Activated naive CD4-positive, alpha-beta T cell treated with anti-CD3 and anti-CD28 coated beads, Interleukin-2, amount 50 U/mL, for 16 hours (primary cell): ENCODE measurements at regions not wholly inside any gene's neighbourhood (a gene's known extent, or its start where the extent isn't known, plus 50 kb on each side); places are given as distances from the start of the nearest gene placed in this dataset.

Experiments
- DNase-seq: peaks from one replicate; pipeline ENCODE4 v3.0.0-alpha.2; 2020

- no peak for DNase-seq
Observed at GRCh38 chr10:43945908-43946307, 297.2 kb upstream of the ZNF32 start.

DNA sequence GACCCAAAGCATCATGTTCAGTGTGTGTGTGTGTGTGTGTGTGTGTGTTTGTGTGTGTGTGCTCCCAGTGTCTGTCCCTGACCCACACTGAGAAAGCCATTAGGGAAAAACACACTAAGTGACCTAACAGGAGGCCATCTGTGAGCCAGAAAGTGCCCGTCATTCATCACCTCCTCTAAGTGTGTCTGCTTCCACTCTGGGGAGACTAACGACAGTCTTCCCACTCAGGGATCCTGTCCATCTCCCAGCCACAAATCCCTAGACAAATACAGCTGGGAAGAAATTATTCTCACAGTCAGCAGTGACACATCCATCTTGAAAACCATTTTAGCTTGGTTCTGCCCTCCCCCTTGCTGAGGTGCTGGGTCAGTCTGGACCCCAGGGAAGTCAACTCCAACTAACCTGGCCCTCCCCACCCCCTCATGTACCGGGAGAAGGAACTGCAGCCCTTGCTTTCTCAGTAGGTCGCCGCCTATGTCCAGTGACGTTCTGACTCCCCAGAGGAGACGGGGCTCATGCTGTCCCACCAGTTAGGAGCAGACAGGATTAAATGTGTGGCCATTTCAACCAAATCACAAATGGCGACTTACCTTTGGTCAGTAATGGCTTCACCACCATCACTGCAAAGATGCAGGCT is 296.5 kb upstream of the ZNF32 start:
- DNase-seq = no peak

- no peak for DNase-seq
Observed at GRCh38 chr10:43944381-43945093, 295.9 kb upstream of the ZNF32 start.

- DNase-seq = no peak
Observed at GRCh38 chr10:43943818-43944360, 295.2 kb upstream of the ZNF32 start.

- DNase-seq = no peak
Observed at GRCh38 chr10:43943119-43943817, 294.6 kb upstream of the ZNF32 start.

DNA sequence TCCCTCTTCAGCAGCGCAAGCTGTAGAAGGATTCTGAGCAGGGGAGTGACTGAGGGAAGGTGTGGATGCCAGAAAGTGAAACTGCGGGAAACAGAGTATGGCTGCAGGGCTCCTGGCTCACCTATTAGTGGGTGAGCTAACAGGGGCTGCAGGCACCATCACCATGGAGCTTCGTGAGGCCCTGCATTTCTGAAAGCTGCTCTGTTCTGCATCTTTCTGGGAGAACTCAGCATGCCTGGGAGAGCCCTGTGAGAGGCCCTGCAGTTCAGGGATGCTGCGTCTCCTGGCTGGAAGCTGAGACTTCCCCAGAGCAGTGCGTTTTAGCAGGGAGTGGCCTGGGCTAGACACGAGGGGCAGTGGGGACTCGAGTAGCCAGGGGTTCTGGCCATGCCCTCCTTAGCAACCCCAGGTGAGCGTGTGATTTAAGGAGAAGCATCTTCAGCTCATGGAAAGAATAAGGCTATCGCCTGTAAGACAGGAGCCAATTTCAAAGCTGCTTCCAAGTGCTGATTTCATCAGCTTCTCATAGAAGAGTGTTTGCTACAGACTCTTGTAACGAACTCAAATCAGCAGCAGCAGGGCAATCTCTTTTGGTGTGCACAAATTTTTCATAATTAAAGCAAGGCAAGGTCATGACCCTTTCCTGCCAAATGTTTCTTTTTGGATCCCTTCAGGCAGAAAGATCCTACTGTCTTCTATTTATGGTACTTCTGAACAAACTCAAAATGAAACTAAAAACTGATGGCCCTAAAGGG is 293.6 kb upstream of the ZNF32 start:
- no peak for DNase-seq

DNA sequence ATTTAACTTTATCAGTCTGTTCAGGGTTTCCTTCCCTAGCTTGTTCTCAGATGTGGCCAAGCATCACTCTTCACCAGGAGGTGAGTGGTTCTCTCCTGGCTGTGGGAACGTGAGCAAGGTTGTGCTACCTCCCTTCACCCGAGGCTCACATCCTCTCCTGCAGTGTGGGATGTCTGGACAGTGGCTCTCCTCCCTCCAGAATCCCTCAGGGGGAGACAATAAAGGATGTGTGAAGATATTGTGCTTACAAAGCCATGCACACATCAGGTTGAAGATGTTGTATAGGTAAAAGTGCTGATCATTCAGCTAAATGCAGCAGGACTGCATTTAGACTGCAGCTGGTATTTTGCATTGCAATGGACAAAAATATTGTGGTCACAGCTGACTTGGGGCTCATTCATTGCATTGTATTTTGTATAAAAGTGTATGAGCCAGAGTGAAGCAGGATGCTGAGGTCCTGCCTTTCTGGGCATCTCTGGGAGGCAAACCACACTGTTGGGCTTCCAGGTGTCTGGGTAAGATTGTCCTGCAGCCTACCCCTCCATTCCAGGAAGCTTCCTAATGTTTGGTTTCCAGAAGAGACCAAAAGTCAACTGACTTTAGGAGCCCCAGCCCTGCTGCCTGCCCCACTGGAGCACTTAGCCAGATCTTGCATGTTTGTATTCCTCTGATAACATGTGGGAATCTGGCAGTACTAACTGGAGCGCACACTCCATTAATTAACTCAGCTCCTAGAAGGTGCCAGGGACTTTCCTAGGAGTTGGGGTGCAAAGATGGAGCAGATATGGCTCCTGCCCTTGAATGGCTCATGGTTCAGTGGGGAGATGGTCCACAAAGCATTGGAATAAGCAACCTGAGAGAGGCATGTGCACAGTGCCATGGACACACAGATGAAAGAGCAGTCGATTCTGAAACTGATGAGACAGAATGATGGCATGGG is 292.5 kb upstream of the ZNF32 start:
- DNase-seq = no peak

- no peak for DNase-seq
Observed at GRCh38 chr10:43939939-43940820, 291.5 kb upstream of the ZNF32 start.

DNA sequence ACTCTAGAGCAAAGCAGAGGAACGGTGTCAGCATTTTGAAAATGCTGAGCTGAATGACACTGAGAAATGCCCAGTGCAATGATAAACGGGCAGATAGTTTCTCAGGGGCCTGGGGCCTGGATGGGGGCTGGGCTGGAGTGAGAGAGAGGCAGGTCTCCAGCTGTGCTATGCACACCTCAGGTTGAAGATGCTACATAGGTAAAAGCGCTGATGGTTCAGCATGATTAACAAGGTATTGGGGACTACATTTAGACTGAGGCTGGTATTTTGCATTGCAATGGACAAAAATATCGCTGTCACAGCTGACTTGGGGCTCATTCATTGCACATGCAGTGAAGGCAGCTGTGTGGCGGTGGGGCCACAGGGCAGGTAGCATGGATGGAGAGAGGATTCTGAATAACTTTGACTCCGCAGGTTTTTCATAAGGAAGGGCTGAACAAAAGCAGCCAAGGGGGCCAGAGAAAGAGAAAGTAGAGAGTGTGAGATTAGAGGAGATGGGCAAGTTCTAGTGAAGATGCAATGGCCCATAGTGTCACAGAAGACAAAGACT is 290.8 kb upstream of the ZNF32 start:
- no peak for DNase-seq

DNA sequence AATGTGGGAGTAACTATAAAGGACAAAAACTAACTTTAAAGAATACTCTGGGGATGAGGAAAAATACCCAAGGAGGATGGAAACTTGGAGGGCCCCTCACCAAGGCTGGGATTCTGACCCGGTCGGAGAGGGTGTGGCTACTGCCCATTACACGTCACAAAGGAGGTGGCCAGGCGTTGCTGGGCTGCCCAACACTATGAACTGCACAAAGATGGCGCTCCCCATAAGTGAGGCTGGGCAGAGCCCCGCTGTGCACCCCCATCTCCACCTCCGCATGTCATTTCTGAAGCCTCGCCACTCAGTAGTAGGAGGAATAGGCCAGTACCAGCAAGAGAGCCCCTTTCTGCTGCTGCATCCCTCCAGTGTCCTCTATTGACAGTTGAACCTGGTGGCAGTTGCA is 290.1 kb upstream of the ZNF32 start:
- DNase-seq = no peak

DNA sequence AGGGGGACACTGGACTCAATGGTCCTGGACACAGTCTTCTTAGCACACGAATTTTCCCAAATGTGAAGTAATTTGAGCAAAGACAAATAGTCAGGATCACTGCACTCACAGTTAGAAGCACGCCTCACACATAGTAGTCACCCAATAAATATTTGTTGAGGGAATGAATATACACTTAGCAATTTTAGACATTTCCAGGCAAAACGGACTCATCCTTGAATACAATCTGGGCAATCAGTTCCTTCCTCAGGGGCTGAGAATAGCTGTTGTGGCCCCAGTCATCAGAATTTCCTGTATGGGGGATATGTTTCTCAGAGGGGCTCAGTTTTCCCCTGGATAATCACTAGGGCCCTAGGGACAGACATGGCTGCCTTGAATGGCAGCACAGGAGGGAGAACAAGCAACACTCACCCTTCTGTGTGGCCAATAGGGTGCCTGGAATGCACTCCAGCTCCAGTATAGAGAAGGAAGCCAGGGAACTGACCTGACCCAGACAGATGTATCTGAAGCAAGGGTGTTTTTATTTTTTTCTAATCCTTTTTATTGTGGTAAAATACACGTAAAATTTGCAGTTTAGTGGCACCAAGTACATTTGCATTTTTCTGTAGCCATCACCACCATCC is 282.7 kb upstream of the ZNF32 start:
- no peak for DNase-seq

DNA sequence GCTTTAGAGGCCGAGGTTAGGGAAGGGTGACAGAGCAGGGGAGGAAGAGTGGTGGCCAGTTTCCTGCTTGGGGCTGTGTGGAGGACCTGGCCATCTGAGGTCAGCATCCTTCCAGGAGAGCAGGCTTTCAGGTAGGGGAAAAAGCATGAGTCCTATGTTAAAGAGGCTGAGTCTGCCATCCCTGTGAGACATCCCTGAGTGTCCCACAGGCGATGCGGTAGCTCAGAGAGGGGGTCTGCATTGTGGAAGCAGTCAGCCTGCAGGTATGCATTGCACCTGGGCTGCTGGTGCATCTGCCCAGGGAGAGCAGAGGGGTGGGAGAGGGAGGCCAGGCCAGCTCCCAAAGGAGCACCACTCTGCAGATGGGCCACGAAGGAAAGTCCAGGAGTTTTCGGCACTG is 282.1 kb upstream of the ZNF32 start:
- DNase-seq = no peak

DNA sequence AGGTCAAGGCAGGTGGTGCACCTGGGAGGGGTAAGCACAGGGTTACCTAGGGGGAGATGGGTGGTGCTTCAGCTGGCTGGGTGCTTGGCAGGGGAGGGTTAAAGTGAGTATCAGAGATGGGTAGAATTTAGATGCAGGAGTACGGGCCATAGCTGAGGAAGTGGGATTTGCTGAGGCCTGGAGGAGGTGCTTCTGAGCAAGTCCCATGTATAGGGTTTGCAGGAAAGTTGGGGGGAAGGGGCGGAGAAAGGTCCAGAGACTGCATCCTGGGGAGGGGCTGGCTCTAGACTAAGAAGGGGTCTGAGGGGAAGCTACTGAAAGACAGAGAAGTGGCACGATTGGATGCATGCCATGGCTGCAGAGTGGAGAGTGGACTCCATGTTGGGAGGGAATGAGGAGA is 281.6 kb upstream of the ZNF32 start:
- DNase-seq = no peak

DNA sequence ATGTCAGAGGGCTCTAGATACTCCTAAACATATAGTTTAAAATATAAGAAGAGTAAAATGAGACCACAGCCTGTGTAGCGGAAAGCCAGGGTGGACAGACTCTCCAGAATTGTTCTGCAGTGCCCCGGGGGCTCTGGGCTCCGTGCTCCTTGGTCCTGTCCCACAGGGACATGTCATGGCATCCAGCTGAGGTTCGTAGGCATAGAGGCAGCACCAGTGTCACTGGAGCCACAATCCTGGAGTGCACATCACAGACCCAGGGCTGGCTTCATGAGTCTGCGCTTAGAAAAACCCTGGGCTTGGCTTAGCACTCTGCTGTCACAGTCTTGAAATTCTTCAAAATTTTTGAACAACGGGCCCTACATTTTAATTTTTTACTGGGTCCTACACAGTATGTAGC is 280.4 kb upstream of the ZNF32 start:
- DNase-seq = no peak

DNA sequence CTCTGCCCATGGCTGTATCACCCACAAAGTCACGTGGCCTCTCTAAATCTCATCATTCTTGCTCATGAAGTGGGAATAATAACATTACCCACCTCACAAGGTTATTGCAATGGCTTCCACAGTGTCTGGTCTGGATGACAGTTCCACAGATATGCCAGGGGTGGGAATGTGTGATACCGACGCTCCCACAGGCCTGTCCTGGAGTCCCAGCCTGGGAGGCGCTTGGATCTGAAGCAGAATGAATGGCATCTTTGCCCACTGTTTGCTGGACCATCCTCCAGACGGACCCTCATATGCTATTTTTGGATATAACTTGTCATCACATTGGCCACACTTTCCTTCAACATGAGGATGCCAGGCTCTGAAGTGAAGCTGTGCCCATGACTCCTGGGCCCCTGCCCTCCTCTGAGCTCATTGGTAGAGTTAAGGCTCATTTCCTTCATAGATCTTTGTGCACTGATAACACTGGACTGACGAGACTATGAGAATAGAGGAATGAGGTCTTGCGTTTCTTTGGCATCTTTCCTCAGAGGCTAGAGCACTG is 279.8 kb upstream of the ZNF32 start:
- no peak for DNase-seq

DNA sequence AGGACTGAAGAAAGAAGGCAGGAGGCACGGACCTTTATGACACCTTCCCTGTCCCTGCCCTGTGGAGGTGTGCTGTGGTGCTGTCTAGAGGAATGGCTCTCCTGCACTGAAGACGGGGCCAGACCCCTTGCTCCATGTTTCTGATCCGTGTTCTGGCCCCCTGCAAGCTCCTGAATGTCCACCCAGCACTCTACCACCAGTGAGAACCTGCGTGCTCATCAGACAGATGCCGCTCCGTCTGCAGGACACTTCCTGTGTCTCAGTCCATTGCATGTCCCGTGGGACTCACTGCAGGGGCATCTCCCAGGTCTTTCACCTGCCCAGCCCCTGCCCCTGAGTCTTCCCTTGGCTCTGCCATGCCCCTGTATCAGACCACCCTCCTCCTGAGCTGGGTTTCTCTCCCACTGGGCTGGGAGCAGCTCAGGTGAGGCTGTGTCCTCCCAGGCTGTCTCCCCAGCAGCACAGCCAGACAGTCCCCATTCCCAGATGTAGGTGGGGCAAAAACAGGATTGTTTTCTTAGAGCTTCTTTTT is 278.3 kb upstream of the ZNF32 start:
- no peak for DNase-seq

DNA sequence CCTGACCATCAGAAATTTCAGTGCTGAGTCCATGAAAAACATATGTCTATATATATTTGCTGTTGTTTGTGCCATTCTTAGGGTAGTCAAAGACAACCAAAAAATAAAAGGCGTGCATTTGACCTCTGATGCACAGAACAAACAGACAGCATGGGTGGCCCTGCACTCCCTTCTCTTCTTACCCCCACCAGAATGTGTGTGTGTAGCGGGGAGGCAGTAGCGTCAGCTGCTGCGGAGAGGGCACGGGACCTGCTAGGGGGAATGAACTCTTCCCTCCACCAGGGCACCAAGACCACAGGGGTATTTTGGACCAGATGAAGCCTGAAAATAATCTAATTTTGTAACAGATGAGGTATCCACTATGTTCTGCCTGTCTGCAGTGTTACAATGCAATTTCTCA is 277.7 kb upstream of the ZNF32 start:
- DNase-seq = no peak

GRCh38 chr10:43925793-43926192 is 277.1 kb upstream of the ZNF32 start:
- DNase-seq = no peak

- DNase-seq = no peak
Observed at GRCh38 chr10:43923328-43923727, 274.6 kb upstream of the ZNF32 start.
